ENCODE measurements at regions not wholly inside any gene's neighbourhood (a gene's known extent, or its start where the extent isn't known, plus 50 kb on each side); places are given as distances from the start of the nearest gene placed in this dataset.

- DNase-seq = no peak
Observed at GRCh38 chr17:12457493-12457892, 208.2 kb upstream of the MYOCD start.

GRCh38 chr17:12459736-12460135 lies 206.0 kb upstream of the MYOCD start:
- no peak for DNase-seq

- no peak for DNase-seq
Observed at GRCh38 chr17:12463102-12463501, 202.6 kb upstream of the MYOCD start.

- DNase-seq = no peak
Observed at GRCh38 chr17:12472252-12473173, 193.2 kb upstream of the MYOCD start.

GRCh38 chr17:12478311-12478710 lies 187.4 kb upstream of the MYOCD start:
- no peak for DNase-seq

GRCh38 chr17:12485361-12485906 lies 180.3 kb upstream of the MYOCD start:
- DNase-seq = no peak

GRCh38 chr17:12489325-12489724 lies 176.4 kb upstream of the MYOCD start:
- DNase-seq = no peak

- DNase-seq = no peak
Observed at GRCh38 chr17:12492450-12492849, 173.2 kb upstream of the MYOCD start.

- DNase-seq = no peak
Observed at GRCh38 chr17:12505866-12506265, 159.8 kb upstream of the MYOCD start.

- DNase-seq = no peak
Observed at GRCh38 chr17:12507026-12507595, 158.6 kb upstream of the MYOCD start.

- DNase-seq = no peak
Observed at GRCh38 chr17:12509801-12510200, 155.9 kb upstream of the MYOCD start.

- no peak for DNase-seq
Observed at GRCh38 chr17:12510535-12510934, 155.2 kb upstream of the MYOCD start.

GRCh38 chr17:12512694-12513355 lies 152.9 kb upstream of the MYOCD start:
- DNase-seq = no peak

GRCh38 chr17:12514596-12514995 lies 151.1 kb upstream of the MYOCD start:
- DNase-seq = no peak

GRCh38 chr17:12519956-12520594 lies 145.6 kb upstream of the MYOCD start:
- no peak for DNase-seq

- no peak for DNase-seq
Observed at GRCh38 chr17:12521416-12521815, 144.3 kb upstream of the MYOCD start.

- DNase-seq = no peak
Observed at GRCh38 chr17:12522336-12522735, 143.4 kb upstream of the MYOCD start.

GRCh38 chr17:12522743-12523183 lies 142.9 kb upstream of the MYOCD start:
- DNase-seq = no peak

GRCh38 chr17:12523244-12523643 lies 142.4 kb upstream of the MYOCD start:
- DNase-seq = no peak

GRCh38 chr17:12528036-12528435 lies 137.7 kb upstream of the MYOCD start:
- DNase-seq = no peak

GRCh38 chr17:12530161-12530560 lies 135.5 kb upstream of the MYOCD start:
- no peak for DNase-seq

GRCh38 chr17:12536021-12536420 lies 129.7 kb upstream of the MYOCD start:
- no peak for DNase-seq

GRCh38 chr17:12536472-12536871 lies 129.2 kb upstream of the MYOCD start:
- DNase-seq = no peak
